CD4-positive, alpha-beta T cell treated with Interleukin-1 beta for 1 hour (primary cell): ENCODE measurements at regions not wholly inside any gene's neighbourhood (a gene's known extent, or its start where the extent isn't known, plus 50 kb on each side); places are given as distances from the start of the nearest gene placed in this dataset.

Experiments used
- DNase-seq, 2 donors: peaks; one replicate each; pipeline ENCODE4 v3.0.0-alpha.2; 2020 to 2022

- DNase-seq, result no peak
These were observed 56.5 kb upstream of the JDP2 start for GRCh38 chr14:75371297-75371696.

GRCh38 chr14:75372260-75372659 lies 55.6 kb upstream of the JDP2 start:
- no peak for DNase-seq

GRCh38 chr14:75373133-75373532 lies 54.7 kb upstream of the JDP2 start:
- DNase-seq, result no peak

GRCh38 chr14:75373616-75374015 lies 54.2 kb upstream of the JDP2 start:
- DNase-seq, result no peak

GRCh38 chr14:75374911-75375310 lies 52.9 kb upstream of the JDP2 start:
- no peak for DNase-seq

- DNase-seq, result no peak
These were observed 51.8 kb upstream of the JDP2 start for GRCh38 chr14:75375983-75376382.
